ENCODE measurements at regions not wholly inside any gene's neighbourhood (a gene's known extent, or its start where the extent isn't known, plus 50 kb on each side); places are given as distances from the start of the nearest gene placed in this dataset.
"Not testable (repeated sequence)": the region's sequence is repeated elsewhere in the genome, so short reads cannot be mapped to it uniquely, and the experiment has no call there.

GRCh38 chr3:70435422-70435821 is 123.0 kb upstream of the MDFIC2 start:
- not testable (repeated sequence) for TF ChIP-seq CTCF (conservative IDR thresholded peaks at IDR 0.05; ENCODE audit: low read depth, low read length); EZH2 (IDR thresholded peaks at IDR 0.05; ENCODE audit: borderline replicate concordance, low read depth, low read length, poor library complexity, severe bottlenecking)
